ENCODE measurements at regions not wholly inside any gene's neighbourhood (a gene's known extent, or its start where the extent isn't known, plus 50 kb on each side); places are given as distances from the start of the nearest gene placed in this dataset.

DNA sequence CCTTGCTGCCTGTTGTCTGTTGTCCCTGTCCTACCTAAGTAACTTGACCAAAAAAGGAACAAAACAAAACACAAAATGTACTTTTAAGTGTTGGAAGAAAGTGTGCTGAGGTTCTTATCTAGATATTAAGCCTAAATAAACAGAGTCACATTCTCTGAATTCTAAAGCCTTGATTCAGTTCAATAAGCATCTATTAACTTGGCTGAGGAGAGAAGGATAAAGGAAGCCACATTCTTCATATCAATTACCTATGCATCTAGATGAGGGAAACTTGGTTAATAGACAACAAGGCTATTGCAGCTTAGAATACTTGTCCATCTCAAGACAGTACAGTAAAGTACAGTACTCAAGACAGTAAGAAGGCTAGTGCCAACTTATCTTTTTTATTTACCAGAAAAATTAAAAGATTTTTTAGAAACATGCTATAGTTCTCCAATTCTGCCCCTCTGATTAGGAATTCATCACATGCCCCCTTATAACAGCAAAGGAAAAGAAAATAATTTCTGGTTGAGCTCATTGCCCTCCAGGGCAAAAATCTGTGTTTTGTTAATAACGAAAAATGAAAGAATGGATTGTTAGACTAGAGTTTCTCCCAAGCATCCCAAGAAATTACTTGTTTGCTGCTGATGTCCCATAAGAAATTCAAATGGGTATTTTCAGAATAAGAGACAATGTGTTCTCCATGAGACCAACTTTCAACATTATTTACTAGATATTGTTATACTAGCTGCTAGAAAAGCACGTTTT is 546.5 kb upstream of the SEMA3D start:
- Histone ChIP-seq H3K36me3 (ENCODE audit: insufficient read depth, low read length) (no peaks in the 10 kb centered on the region), H3K4me2 (ENCODE audit: insufficient read depth, low read length) (no peak overlapping the region), H3K4me3 (ENCODE audit: low read depth in 1 of 2, low read length in 2 of 2) (no peak overlapping the region), H3K9me3 (ENCODE audit: insufficient read depth, low read length, severe bottlenecking) (no peaks in the 10 kb centered on the region), H3K4me1 (ENCODE audit: insufficient read depth, low read length) (no peaks in the 10 kb centered on the region), H4K20me1 (ENCODE audit: insufficient read depth, low read length) (no peaks in the 10 kb centered on the region), H3K9ac (ENCODE audit: low read depth, low read length) (no peak overlapping the region), H2AFZ (ENCODE audit: low read depth, low read length) (no peak overlapping the region), H3K27ac (ENCODE audit: low read length) (no peak overlapping the region), H3K79me2 (ENCODE audit: insufficient read depth, low read length) (no peaks in the 10 kb centered on the region), H3K27me3 (ENCODE audit: insufficient read depth, low read length, poor library complexity) (no peaks in the 10 kb centered on the region)
- no peak for ATAC-seq (ENCODE audit: insufficient read depth, low read depth)
- no peak for DNase-seq
- TF ChIP-seq EZH2 (IDR thresholded peaks at IDR 0.05; ENCODE audit: borderline replicate concordance, low read depth, low read length, severe bottlenecking), result no peak
- TF ChIP-seq, protein P1, sequence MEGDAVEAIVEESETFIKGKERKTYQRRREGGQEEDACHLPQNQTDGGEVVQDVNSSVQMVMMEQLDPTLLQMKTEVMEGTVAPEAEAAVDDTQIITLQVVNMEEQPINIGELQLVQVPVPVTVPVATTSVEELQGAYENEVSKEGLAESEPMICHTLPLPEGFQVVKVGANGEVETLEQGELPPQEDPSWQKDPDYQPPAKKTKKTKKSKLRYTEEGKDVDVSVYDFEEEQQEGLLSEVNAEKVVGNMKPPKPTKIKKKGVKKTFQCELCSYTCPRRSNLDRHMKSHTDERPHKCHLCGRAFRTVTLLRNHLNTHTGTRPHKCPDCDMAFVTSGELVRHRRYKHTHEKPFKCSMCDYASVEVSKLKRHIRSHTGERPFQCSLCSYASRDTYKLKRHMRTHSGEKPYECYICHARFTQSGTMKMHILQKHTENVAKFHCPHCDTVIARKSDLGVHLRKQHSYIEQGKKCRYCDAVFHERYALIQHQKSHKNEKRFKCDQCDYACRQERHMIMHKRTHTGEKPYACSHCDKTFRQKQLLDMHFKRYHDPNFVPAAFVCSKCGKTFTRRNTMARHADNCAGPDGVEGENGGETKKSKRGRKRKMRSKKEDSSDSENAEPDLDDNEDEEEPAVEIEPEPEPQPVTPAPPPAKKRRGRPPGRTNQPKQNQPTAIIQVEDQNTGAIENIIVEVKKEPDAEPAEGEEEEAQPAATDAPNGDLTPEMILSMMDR (IDR thresholded peaks at IDR 0.05; ENCODE audit: borderline replicate concordance, extremely low read depth, low read length, poor library complexity, severe bottlenecking), result no peak

DNA sequence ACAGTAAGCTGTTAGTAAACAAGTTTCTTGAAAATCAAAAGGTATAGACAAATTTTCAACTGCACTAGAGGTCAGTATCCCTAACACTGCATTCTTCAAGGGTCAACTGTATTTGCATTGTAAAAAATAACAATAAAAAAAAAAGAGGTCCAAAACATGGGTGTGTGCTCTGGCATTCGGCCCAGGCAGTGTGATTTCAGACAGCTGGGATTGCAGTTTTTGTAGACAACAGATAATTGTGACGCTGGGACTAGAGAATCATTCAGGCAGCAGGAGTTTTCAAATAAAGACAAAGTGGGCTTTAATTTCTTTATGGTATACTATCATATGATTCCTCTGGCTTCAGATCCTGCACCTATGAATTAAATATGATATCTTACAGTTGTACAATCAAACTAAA is 543.2 kb upstream of the SEMA3D start:
- Histone ChIP-seq H4K20me1 (ENCODE audit: insufficient read depth, low read length) (no peaks in the 10 kb centered on the region), H3K27ac (ENCODE audit: low read length) (no peak overlapping the region), H3K27me3 (ENCODE audit: insufficient read depth, low read length, poor library complexity) (no peaks in the 10 kb centered on the region), H3K4me3 (ENCODE audit: low read depth in 1 of 2, low read length in 2 of 2) (no peak overlapping the region), H2AFZ (ENCODE audit: low read depth, low read length) (no peak overlapping the region), H3K9ac (ENCODE audit: low read depth, low read length) (no peak overlapping the region), H3K9me3 (ENCODE audit: insufficient read depth, low read length, severe bottlenecking) (no peaks in the 10 kb centered on the region), H3K79me2 (ENCODE audit: insufficient read depth, low read length) (no peaks in the 10 kb centered on the region), H3K4me1 (ENCODE audit: insufficient read depth, low read length) (no peaks in the 10 kb centered on the region), H3K4me2 (ENCODE audit: insufficient read depth, low read length) (no peak overlapping the region), H3K36me3 (ENCODE audit: insufficient read depth, low read length) (no peaks in the 10 kb centered on the region)
- TF ChIP-seq, protein P1 (IDR thresholded peaks at IDR 0.05; ENCODE audit: borderline replicate concordance, extremely low read depth, low read length, poor library complexity, severe bottlenecking), result no peak
- no peak for TF ChIP-seq EZH2 (IDR thresholded peaks at IDR 0.05; ENCODE audit: borderline replicate concordance, low read depth, low read length, severe bottlenecking)
- DNase-seq, result no peak
- no peak for ATAC-seq (ENCODE audit: insufficient read depth, low read depth)

DNA sequence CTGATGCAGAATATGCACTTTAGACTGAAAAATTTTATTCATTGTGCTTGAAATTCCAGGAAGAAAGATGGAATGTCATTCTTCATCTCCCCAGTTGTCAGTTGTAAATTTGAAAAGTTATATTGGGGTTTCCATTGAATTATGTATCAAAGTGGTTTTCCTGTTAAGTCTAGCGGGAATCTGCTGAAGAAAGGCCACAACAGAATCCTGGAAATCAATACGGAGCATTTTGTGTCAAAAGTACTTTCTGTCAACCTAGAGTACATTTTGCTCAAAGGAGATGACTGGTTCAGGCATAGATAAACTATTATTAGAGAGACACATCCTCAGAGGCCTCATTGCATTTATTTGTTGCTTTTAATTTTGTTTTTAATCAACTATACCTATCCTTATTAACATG is 538.2 kb upstream of the SEMA3D start:
- Histone ChIP-seq H3K27me3 (ENCODE audit: insufficient read depth, low read length, poor library complexity) (no peaks in the 10 kb centered on the region), H3K36me3 (ENCODE audit: insufficient read depth, low read length) (no peaks in the 10 kb centered on the region), H3K9me3 (ENCODE audit: insufficient read depth, low read length, severe bottlenecking) (no peaks in the 10 kb centered on the region), H3K4me2 (ENCODE audit: insufficient read depth, low read length) (no peak overlapping the region), H3K79me2 (ENCODE audit: insufficient read depth, low read length) (no peaks in the 10 kb centered on the region), H2AFZ (ENCODE audit: low read depth, low read length) (no peak overlapping the region), H4K20me1 (ENCODE audit: insufficient read depth, low read length) (no peaks in the 10 kb centered on the region), H3K4me3 (ENCODE audit: low read depth in 1 of 2, low read length in 2 of 2) (no peak overlapping the region), H3K27ac (ENCODE audit: low read length) (no peak overlapping the region), H3K4me1 (ENCODE audit: insufficient read depth, low read length) (no peaks in the 10 kb centered on the region), H3K9ac (ENCODE audit: low read depth, low read length) (no peak overlapping the region)
- no peak for ATAC-seq (ENCODE audit: insufficient read depth, low read depth)
- DNase-seq, result no peak
- no peak for TF ChIP-seq EZH2 (IDR thresholded peaks at IDR 0.05; ENCODE audit: borderline replicate concordance, low read depth, low read length, severe bottlenecking)
- TF ChIP-seq, protein P1 (IDR thresholded peaks at IDR 0.05; ENCODE audit: borderline replicate concordance, extremely low read depth, low read length, poor library complexity, severe bottlenecking), result no peak
